Liver (tissue), 3 donors: ENCODE measurements at regions not wholly inside any gene's neighbourhood (a gene's known extent, or its start where the extent isn't known, plus 50 kb on each side); places are given as distances from the start of the nearest gene placed in this dataset.

Experiments used
- EGR1 ChIP-seq, 2 donors: IDR thresholded peaks; 2 replicates each; pipeline ENCODE4 v1.6.1; 2016 to 2018; ENCODE audit warnings: antibody characterized with exemption in 2 of 2, low read depth in 2 of 2
- GABPA ChIP-seq, 2 donors: IDR thresholded peaks in 1 of 2; conservative IDR thresholded peaks in 1 of 2; 2 replicates each; pipeline ENCODE4 v1.6.1; 2016; ENCODE audit warnings: antibody characterized with exemption in 2 of 2, mild to moderate bottlenecking in 1 of 2, moderate library complexity in 1 of 2
- RAD21 ChIP-seq, 2 donors: IDR thresholded peaks; 2 replicates each; pipeline ENCODE4 v1.6.1; 2016; ENCODE audit warnings: antibody characterized with exemption in 2 of 2, mild to moderate bottlenecking in 2 of 2
- RXRA ChIP-seq, 2 donors: IDR thresholded peaks; 2 replicates each; pipeline ENCODE4 v1.6.1; 2017 to 2018; ENCODE audit warnings: antibody characterized with exemption in 2 of 2, mild to moderate bottlenecking in 1 of 2
- TAF1 ChIP-seq: conservative IDR thresholded peaks from 2 replicates; pipeline ENCODE4 v1.6.1; 2016; ENCODE audit warnings: antibody characterized with exemption, mild to moderate bottlenecking
- TF ChIP-seq, protein P1 (sequence below): IDR thresholded peaks from 2 replicates; pipeline ENCODE4 v1.6.1; 2016; ENCODE audit warnings: antibody characterized with exemption
- TF ChIP-seq, protein P2 (sequence below): fragments of 150-350 bp; IDR thresholded peaks from 2 replicates; pipeline ENCODE4 v1.5.1; 2017; ENCODE audit warnings: improper control_type of control experiment, low read depth, low read length; ENCODE audit not compliant: missing input control
- TF ChIP-seq, protein P3 (sequence below): IDR thresholded peaks from 2 replicates; pipeline ENCODE4 v1.6.1; 2016; ENCODE audit warnings: antibody characterized with exemption
- TF ChIP-seq, protein P4 (sequence below): IDR thresholded peaks from 2 replicates; pipeline ENCODE4 v1.6.1; 2016; ENCODE audit warnings: antibody characterized with exemption
- donor health status: healthy.
- donor health status: healthy.

DNA sequence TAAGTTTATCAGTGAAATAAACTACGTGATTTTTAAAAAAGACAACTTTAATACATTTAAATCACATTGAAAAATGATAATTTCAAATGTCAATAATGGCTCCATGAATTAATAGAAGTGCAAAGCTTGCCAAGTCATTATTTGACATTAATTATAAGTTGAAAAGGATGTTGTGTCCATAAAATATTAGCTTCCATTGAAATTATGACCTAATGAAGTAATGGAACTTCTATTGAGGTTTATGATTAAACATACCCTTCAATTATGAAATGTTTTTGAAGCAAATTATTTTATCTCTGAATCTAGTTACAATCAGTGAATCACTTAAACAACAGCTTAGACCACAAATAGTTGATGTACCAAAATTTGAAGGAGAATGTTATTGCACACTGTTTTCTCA is 144.2 kb downstream of the SLITRK6 start:
- TF ChIP-seq, protein P1, sequence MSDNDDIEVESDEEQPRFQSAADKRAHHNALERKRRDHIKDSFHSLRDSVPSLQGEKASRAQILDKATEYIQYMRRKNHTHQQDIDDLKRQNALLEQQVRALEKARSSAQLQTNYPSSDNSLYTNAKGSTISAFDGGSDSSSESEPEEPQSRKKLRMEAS = no peak
- TF ChIP-seq, protein P2, sequence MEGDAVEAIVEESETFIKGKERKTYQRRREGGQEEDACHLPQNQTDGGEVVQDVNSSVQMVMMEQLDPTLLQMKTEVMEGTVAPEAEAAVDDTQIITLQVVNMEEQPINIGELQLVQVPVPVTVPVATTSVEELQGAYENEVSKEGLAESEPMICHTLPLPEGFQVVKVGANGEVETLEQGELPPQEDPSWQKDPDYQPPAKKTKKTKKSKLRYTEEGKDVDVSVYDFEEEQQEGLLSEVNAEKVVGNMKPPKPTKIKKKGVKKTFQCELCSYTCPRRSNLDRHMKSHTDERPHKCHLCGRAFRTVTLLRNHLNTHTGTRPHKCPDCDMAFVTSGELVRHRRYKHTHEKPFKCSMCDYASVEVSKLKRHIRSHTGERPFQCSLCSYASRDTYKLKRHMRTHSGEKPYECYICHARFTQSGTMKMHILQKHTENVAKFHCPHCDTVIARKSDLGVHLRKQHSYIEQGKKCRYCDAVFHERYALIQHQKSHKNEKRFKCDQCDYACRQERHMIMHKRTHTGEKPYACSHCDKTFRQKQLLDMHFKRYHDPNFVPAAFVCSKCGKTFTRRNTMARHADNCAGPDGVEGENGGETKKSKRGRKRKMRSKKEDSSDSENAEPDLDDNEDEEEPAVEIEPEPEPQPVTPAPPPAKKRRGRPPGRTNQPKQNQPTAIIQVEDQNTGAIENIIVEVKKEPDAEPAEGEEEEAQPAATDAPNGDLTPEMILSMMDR = no peak
- TF ChIP-seq, protein P3, sequence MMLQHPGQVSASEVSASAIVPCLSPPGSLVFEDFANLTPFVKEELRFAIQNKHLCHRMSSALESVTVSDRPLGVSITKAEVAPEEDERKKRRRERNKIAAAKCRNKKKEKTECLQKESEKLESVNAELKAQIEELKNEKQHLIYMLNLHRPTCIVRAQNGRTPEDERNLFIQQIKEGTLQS = no peak
- no peak for TF ChIP-seq TAF1
- TF ChIP-seq RAD21 (IDR thresholded peaks at IDR 0.05) = no peak
- TF ChIP-seq EGR1 (IDR thresholded peaks at IDR 0.05; ENCODE audit: low read depth in 2 of 2) = no peak
- TF ChIP-seq RXRA (IDR thresholded peaks at IDR 0.05) = no peak
- TF ChIP-seq GABPA (IDR thresholded peaks at IDR 0.05 in 1 of 2, conservative IDR thresholded peaks at IDR 0.05 in 1 of 2) = no peak
- TF ChIP-seq, protein P4, sequence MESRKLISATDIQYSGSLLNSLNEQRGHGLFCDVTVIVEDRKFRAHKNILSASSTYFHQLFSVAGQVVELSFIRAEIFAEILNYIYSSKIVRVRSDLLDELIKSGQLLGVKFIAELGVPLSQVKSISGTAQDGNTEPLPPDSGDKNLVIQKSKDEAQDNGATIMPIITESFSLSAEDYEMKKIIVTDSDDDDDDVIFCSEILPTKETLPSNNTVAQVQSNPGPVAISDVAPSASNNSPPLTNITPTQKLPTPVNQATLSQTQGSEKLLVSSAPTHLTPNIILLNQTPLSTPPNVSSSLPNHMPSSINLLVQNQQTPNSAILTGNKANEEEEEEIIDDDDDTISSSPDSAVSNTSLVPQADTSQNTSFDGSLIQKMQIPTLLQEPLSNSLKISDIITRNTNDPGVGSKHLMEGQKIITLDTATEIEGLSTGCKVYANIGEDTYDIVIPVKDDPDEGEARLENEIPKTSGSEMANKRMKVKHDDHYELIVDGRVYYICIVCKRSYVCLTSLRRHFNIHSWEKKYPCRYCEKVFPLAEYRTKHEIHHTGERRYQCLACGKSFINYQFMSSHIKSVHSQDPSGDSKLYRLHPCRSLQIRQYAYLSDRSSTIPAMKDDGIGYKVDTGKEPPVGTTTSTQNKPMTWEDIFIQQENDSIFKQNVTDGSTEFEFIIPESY = no peak
